LHCN-M2 (cell line): ENCODE measurements at regions not wholly inside any gene's neighbourhood (a gene's known extent, or its start where the extent isn't known, plus 50 kb on each side); places are given as distances from the start of the nearest gene placed in this dataset.
"Not testable (repeated sequence)": the region's sequence is repeated elsewhere in the genome, so short reads cannot be mapped to it uniquely, and the experiment has no call there.

Experiments
- DNase-seq: peaks from one replicate; pipeline ENCODE4 v3.0.0-alpha.2; 2012; ENCODE audit warnings: low read depth

GRCh38 chr21:15431053-15431452, 298.7 kb upstream of the USP25 start:
- no peak for DNase-seq

DNA sequence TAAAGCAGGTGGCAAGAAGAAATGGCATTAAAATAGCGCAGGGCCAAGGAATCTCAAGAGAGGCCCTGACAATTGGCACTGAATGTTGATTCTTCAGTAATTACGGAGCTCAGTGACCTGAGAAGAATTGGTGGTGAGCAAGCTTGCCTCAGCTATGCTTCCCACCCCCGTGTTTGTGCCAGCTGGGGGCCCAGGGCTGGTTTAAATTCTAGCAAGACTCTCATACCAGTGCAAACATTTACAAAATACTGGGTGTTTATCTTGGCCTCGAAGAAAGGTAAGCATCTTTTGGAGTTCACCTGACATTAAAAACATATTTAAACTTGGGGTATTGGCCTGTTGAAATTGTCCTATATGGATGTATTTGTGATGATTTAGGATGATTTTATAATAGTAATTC, 296.7 kb upstream of the USP25 start:
- no peak for DNase-seq

DNA sequence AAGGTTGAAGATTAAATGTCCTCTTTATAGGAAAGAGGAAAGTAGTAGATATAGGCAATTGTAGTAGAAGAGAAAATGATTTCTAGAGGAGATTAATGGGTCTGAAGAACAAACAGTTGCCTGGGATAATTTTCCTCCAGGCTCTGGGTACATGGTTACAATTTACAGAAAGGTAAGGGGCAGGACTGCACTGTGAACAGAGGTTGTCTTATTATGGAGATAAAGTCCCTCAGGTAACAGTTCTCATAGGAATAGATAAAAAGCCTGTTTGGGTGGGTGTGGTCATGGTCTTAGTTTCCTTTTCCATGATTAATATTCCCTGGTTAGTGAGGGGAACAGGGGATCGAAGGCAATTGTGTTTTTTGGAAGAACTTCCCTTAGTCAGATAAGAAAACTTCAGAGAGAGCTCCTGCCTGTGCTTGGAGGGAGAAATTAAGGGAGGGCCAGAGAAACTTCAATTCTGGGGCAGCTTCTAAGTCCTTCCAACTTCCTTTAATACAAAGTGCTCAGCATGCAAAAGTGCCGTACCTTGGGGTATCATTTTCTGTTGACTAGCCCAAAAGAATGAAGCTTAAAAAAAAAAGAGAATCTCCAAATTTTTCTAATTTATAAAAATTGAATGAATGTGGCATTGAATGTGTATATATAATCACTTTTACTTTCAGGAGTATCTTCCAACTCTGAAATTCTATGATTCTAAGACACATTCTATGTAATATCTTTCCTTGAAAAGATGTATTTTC, 295.4 kb upstream of the USP25 start:
- no peak for DNase-seq

- DNase-seq = no peak
Observed at GRCh38 chr21:15436031-15436430, 293.8 kb upstream of the USP25 start.

- peak; percentile 96 for DNase-seq
Observed at GRCh38 chr21:15437883-15438282, 291.9 kb upstream of the USP25 start.

DNA sequence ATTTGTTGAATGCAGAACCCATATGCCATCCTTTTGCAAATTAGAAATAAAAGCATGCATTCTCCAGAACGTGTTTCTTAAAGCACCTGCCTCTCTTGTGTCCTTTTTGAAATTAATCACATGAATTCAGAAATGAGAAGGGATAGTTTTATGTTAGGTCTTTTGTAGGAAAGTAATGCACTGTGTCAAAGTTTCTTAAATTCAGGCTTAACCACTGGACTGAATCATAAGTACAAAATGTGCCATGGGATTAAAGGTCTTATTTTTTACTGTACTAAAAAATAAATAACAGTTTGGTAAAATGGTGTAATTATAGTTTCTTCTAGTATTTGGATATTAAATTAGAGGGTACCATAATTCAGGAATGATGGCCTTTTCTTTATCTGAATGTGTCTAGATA, 290.1 kb upstream of the USP25 start:
- peak; percentile 75 for DNase-seq

- peak; percentile 52 for DNase-seq
Observed at GRCh38 chr21:15441060-15441493, 288.7 kb upstream of the USP25 start.

GRCh38 chr21:15441992-15442391, 287.8 kb upstream of the USP25 start:
- peak; percentile 34 for DNase-seq

DNA sequence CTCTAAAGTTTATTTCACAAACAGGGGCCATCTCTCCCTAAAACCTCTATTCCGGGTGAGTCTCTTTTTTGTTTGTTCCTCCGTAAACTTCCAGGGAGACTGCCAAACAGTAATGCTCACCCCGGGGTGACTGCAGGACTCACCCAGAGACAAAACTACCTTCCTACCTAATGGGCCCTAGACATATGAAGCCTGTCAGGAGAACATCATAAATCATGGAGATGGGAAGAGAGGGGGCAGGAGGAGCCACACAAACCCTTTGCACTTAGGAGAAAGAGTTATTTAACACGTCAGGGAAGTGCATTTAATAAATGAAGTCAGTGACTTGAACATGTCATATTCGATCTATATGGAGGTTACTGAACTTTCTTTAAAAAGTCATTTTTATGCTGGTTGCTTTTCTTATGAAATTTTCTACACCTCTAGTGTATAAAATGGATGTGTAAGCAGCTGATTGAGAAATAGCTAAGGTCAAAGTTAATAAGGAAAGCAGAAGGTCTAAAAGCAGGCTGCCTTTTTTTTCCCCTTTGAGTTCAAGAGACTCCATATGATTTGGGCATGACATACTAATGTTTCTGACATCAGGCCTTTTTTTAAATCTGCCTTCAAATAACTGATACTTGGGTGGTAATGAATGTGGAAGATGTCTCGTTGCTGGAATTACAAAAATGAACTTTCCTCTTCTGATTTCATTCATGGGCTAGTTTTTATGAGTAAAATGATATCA, 286.9 kb upstream of the USP25 start:
- DNase-seq = no peak

DNA sequence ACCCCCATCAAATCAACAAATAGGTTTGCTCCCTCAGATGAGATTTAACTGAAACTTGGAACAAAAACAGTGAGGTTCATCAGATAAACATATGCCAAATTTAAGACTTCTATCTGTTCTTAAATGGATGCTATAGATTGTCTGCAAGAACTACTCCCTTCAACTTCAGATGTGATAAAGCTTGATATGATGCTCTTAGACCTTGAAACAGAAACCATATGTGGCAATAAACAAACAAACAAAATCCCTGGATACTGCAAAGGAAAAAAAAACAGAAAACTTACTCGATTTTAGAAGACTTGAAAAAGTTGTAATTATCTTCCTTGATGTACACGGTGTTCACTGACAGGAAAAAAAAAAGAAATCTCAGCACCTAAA, 286.1 kb upstream of the USP25 start:
- DNase-seq = no peak

DNA sequence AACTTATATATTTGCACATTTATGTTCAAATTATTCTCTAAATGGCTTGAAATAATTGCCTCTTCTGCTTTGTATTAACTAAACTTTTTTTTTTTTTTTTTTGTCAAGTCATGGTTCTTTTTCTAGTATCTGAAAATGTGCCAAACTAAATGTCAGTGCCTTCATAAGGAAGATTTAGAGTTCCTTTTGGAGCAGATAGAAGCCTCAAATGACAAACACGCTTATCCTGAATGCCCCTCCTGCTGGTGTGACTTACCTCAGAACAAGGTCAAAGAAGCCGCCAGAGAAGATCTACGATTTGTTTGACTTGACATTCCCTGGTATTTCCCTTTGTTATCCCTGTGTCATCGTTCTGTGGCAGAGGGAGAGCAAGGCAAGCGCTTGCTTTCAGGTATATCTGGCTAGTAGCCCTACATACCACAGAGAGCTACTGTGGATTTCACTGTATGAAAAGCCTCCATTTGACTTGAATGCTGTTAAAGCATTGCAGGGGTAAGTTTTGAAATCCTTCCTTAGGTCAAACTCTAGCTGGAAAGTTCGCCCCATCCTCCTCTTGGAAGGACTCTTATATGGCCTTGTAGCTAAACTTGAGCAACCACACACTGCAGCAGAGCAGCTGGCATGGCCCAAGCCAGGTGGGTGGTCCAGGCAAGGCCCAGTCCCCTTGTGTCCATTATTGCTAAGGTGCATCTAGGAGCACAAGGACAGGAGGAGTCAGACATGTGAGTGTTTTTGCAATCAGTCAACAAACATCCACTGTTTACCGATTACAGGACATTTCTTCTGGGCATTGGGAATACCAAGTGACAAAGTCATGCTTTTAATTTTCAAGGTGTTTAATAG, 285.4 kb upstream of the USP25 start:
- no peak for DNase-seq

GRCh38 chr21:15445327-15445726, 284.5 kb upstream of the USP25 start:
- DNase-seq = no peak

- peak; percentile 78 for DNase-seq
Observed at GRCh38 chr21:15446223-15446622, 283.6 kb upstream of the USP25 start.

- no peak for DNase-seq
Observed at GRCh38 chr21:15449556-15449955, 280.2 kb upstream of the USP25 start.

GRCh38 chr21:15453261-15453660, 276.5 kb upstream of the USP25 start:
- DNase-seq = no peak

DNA sequence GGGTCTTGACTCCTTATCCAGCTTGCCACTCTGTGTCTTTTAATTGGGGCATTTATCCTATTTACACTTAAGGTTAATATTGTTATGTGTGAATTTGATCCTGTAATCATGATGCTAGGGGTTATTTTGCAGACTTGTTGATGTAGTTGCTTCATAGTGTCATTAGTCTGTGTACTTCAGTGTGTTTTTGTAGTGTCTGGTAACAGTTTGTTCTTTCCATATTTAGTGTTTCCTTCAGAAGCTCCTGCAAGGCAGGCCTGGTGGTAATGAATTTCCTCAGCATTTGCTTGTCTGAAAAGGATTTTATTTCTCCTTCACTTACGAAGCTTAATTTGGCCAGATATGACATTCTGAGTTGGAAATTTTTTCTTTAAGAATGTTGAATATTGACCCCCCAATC, 276.0 kb upstream of the USP25 start:
- DNase-seq = not testable (repeated sequence)

DNA sequence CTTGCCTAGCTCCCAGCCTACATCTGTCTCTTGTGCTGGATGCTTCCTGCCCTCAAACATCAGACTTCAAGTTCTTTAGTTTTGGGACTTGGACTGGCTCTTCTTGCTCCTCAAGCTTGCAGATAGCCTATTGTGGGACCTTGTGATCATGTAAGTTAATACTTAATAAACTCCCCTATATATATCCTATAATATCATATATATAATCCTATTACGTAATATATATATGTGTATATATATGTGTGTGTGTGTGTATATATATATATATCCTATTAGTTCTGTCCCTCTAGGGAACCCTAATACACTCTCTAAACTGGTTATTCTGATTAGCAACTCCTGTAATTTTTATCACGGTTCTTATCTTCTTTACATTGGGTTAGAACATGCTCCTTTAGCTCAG, 274.9 kb upstream of the USP25 start:
- not testable (repeated sequence) for DNase-seq

- DNase-seq = no peak
Observed at GRCh38 chr21:15455819-15456462, 273.8 kb upstream of the USP25 start.

GRCh38 chr21:15457965-15458364, 271.8 kb upstream of the USP25 start:
- DNase-seq = no peak

GRCh38 chr21:15462092-15462491, 267.7 kb upstream of the USP25 start:
- DNase-seq = no peak

- DNase-seq = no peak
Observed at GRCh38 chr21:15466329-15466728, 263.5 kb upstream of the USP25 start.

- DNase-seq = no peak
Observed at GRCh38 chr21:15468368-15468767, 261.4 kb upstream of the USP25 start.
